HG03039 (cell line): ENCODE measurements at regions not wholly inside any gene's neighbourhood (a gene's known extent, or its start where the extent isn't known, plus 50 kb on each side); places are given as distances from the start of the nearest gene placed in this dataset.
"Not testable (repeated sequence)": the region's sequence is repeated elsewhere in the genome, so short reads cannot be mapped to it uniquely, and the experiment has no call there.

Experiments
- ATAC-seq: cut with Tn5 transposase; IDR thresholded peaks from one replicate; pipeline ENCODE4 v1.9.1; 2021; ENCODE audit warnings: mild to moderate bottlenecking, moderate library complexity; ENCODE audit not compliant: unreplicated experiment

GRCh38 chr5:56311306-56311905 lies 78.3 kb upstream of the ANKRD55 start:
- ATAC-seq: no peak

DNA sequence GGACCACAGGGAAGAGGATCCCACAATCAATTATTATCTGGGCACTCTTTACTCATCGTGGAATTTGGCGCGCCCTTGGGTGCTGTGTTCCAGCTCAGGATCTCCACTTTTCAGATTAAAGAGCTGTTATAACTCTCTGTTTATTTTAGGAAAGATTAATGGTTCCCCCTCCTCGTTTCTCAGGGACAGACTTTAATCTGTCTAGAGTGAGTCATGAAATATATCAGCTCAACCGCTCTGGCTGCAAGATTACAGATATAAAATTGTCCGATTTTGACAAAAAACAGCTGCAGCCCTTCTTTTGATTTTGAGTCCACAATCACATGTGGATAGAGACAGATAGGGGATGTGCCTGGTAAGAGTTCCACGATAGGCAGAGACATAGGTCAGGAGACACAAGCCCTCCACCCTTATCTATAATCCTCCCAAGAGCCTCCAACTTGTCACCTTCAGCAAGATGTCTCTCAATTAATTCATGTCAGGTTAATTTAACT lies 77.6 kb upstream of the ANKRD55 start:
- no peak for ATAC-seq

GRCh38 chr5:56309262-56309826 lies 76.2 kb upstream of the ANKRD55 start:
- no peak for ATAC-seq

DNA sequence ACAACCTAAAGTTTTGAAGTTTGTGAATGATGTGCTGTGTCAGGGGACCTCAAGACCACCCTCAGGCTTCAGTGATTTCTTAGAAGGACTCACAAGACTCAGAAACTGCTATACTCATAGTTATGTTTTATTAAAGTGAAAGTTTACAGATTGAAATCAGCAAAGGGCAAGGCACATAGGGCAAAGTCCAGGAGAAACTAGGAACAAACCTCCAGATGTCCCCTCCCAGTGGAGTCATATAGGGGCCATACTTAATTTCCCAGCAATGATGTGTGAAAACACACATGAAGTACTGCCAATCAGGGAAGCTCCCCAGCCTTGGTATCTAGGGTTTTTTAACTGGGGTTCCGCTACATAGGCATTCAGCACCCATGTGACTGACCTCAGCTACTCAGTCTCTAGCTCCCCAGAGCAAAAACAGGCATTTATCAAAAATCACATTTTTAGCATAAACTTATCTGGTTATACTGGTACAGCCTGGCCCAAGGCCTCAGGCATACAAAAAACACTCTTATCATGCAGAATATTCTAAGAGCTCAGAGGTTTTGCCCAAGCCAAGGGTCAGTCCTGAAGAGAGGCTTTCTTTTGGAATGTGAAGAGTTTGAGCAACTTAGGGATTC lies 74.7 kb upstream of the ANKRD55 start:
- no peak for ATAC-seq

DNA sequence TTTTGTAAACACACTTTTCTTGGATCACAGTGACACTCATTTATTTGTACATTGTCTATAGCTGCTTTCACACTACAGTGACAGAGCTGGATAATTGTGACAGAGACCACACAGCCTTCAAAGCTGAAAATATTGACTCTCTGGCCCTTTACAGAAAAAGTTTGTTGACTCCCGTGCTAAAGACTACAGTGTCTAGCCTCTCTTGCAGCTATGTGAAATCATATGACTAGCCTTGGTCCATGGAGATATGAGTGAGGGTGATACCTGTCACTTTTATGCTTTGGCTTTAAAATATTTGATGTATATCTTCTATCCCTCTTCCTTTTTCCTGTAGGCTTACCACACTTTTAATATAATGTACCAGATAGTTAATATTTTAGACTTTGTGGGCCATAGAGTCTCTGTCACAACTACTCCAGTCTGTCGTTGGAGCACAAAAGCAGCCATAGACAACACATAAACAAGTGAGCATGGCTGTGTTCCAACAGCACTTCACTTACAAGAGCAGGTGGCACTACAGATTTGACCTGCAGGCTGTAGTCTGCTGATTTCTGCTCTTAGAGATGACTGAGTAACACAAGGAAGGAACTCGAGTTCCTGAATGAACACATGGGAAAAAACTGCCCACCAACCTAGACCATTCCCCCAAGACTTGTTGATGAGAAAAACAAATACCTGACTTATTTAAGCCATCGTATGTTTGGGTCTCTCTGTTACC lies 73.5 kb upstream of the ANKRD55 start:
- no peak for ATAC-seq

GRCh38 chr5:56305001-56305950 lies 72.1 kb upstream of the ANKRD55 start:
- no peak for ATAC-seq

DNA sequence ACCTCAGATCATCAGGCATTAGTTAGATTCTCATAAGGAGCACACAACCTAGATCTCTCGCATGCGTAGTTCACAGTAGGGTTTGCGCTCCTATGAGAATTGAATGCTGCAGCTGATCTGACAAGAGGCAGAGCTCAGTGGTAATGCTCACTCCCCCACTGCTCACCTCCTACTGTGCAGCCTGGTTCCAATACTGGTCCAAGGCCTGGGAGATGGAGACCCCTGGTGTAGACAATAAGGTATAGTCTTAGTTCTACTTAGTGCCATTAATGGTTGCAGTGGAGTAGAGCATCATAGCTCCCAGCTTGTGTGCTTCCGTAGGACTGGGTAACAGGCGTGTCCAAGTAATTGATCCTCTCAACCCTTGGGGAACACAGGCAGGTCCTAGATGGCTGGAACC lies 70.4 kb upstream of the ANKRD55 start:
- no peak for ATAC-seq

DNA sequence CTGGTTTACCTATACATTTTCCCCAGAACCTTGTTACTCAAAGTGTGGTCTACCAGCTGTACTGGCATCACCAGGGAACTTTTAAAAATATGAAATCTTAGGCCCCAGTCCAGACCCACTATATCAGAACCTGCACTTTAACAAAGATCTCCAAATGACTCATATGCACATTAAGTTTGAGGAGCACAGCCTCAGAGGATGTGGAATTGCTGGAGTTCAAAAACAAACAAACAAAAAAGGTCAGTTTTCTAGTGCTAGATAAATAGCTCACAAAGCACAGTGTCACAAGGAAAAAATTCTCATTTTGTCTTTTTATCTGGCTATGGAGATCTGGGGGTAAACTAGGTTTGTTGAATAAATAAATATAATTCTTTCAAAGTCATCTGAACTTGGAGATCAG lies 68.9 kb upstream of the ANKRD55 start:
- ATAC-seq: no peak

- no peak for ATAC-seq
Measured at GRCh38 chr5:56301069-56301468, 67.9 kb upstream of the ANKRD55 start.

- ATAC-seq: no peak
Measured at GRCh38 chr5:56299212-56299611, 66.1 kb upstream of the ANKRD55 start.

DNA sequence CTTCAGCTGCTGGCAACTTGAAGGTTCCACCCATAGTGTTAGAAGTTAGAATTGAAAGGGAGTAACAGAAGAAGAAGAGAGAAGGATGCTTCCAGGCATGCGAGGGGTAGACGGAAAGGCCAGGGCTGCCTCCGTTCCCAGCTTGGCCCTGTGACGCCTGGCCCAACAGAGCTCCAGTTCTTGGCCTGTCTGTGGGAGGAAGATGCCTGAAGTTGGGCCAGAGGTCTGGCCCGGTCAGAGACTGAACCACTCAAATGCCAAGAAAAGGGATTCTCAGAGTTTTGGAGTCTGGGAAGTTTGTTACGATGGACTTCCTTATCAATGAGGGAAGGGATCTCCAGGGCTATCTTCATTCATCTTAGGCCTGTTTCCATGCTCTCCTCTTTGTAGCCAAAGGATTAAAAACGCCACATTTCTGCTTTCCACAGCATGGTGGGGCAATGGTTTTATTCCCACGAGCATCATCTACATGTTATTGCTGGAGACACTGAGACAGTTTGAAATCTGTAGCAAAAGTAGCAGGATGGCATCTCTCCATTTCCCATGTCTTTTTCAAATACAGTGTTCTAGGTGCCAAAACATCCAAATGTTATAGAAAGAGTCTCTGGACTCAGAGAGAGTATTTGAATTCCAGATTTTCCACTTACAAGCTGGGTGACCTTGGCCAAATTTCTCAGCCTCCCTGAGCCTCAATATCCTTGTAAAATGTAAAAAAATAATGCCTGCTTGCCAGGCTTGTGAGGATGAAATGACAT lies 65.4 kb upstream of the ANKRD55 start:
- no peak for ATAC-seq

- ATAC-seq: no peak
Measured at GRCh38 chr5:56297851-56298250, 64.7 kb upstream of the ANKRD55 start.

- not testable (repeated sequence) for ATAC-seq
Measured at GRCh38 chr5:56295311-56295710, 62.2 kb upstream of the ANKRD55 start.

GRCh38 chr5:56294354-56294753 lies 61.2 kb upstream of the ANKRD55 start:
- no peak for ATAC-seq

- ATAC-seq: not testable (repeated sequence)
Measured at GRCh38 chr5:56292874-56293273, 59.7 kb upstream of the ANKRD55 start.

DNA sequence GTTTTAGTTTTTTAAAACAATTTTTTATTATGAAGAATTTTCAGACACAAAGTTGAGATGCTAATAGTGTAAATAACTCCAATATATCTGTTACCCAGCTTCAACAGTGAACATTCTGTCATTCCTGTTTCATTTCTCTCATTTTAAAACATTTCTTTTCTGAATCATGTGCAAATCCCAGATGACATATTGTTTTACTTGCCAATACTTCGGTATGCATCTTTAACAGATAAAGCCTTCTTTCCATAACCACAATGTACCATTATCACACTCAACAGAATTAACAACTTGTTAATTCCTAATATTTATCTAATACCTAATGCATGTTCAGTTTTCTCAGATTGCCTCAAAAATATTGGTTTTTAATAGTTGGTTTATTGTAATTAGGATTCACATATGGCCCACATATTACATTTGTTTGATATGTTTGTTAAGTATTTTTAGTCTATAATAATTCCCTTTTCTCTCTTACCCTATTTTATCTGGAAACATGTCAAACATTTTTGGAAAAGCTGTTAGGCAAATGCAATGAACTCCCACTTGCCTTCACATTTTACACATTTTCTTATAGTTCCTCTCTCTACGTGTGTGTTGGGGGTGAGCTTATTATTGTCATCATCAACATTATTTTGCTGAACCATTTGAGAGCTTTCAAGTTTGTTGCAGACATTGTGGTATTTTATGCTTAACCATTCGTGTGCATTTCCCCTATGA lies 58.7 kb upstream of the ANKRD55 start:
- ATAC-seq: no peak

GRCh38 chr5:56291079-56291643 lies 58.0 kb upstream of the ANKRD55 start:
- no peak for ATAC-seq

DNA sequence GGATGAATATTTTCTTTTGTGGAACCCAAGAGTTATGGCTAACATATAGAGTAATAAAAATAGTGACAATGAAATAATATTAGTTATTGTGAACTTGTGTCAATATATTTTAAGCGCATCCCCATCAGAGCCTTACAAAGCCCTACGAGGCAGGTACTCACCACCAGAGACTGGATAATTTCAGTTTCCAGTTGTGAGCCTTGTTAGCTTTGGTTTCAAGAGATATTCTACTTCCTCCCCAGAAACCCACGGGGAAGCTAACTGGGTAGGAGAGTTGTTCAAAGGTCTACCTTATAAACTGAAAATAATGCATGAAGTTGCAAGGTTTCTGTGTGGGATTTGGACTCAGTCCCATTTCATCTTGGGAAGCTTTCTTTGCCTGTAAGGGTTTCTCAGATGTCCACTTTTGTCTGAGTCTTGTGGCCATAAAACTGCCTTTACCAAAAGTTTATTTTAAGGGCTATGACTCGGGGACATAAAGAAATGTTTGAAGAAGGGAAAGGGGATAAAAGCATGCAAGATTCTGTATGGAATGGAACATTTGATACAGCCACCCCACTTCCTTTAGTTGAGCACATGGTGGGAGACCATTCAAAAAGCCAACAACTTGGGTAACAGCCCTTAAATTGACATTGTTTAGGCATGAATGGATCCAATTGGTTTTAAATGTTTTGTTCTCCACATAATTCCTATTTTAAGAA lies 57.4 kb upstream of the ANKRD55 start:
- ATAC-seq: no peak
